ENCODE measurements at regions not wholly inside any gene's neighbourhood (a gene's known extent, or its start where the extent isn't known, plus 50 kb on each side); places are given as distances from the start of the nearest gene placed in this dataset.

DNA sequence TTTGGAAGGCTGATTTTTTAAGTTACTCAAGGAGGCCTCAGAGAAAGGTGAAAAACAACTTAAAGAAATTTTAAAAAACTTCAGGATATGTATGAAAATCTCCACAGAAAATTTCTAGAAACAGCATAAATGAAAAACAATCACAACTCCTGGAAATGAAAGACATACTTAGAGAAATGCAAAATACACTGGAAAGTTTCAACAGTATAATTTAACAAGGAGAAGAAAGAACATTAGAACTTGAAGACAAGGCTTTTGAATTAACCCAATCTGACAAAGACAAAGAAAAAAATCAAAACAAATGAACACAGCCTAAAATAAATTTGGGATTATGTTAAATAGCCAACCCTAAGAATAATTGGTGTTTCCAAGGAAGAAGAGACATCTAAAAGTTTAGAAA lies 300.5 kb downstream of the ANTXR2 start:
- H3K4me3 ChIP-seq (ENCODE audit: low read depth, low read length): no peak overlapping the region

GRCh38 chr4:79764120-79764519 lies 308.9 kb downstream of the ANTXR2 start:
- H3K4me3 ChIP-seq (ENCODE audit: low read depth, low read length): no peak overlapping the region
- TF ChIP-seq CTCF (IDR thresholded peaks at IDR 0.05; ENCODE audit: low read depth, low read length): no peak

More for the DNA sequence above, 300.5 kb downstream of the ANTXR2 start:
- no peak for TF ChIP-seq CTCF (IDR thresholded peaks at IDR 0.05; ENCODE audit: low read depth, low read length)

DNA sequence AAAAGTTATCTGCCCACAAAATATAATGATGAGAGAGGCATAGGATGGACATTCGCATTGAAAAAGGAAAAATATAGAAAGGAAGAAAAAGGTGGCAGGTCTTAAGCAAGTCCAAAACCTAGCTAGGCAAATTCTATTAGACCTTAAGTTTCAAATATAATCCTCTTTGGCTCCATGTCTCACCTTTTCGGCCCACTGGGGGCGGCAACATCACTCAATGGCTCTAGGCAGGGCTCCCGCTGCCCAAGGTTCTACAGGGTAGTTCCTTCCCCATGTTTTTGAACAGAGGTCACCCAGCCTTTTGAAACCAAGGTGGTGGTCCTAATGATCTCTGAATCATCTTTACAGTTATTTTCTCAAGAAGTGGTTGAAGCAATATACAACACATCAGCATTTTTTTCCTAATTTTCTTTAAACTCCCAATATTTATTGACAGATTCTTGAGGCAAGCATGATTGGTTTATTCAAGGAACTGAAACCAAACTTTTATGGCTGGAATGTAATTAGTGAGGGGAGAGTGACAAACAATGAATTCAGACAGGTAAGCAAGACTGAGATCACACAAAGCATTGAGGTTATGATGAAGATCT lies 309.4 kb downstream of the ANTXR2 start:
- TF ChIP-seq CTCF (IDR thresholded peaks at IDR 0.05; ENCODE audit: low read depth, low read length): no peak

DNA sequence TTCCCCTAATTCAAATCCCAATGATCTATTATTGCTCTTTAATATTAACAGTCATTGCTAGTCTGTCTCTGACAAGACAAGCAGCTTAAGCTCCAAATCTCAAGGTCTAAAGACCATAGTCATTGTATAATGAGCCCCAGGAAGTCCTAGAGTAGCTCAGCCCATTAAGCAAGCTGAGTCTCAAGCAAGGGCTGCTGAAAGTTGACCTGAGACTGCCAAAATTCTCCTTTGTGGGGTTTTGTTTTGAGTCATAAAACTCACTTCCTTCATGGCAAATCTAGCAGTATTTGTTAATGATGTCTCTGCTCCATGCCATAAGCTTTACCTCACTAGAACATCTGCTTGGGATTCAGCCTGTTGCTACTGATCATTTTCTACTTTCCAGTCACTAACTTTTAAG lies 313.2 kb downstream of the ANTXR2 start:
- no peak overlapping the region for H3K4me3 ChIP-seq (ENCODE audit: low read depth, low read length)
- TF ChIP-seq CTCF (IDR thresholded peaks at IDR 0.05; ENCODE audit: low read depth, low read length): no peak

More for the DNA sequence above, 309.4 kb downstream of the ANTXR2 start:
- no peak overlapping the region for H3K4me3 ChIP-seq (ENCODE audit: low read depth, low read length)

GRCh38 chr4:79757600-79757999 lies 315.4 kb downstream of the ANTXR2 start:
- TF ChIP-seq CTCF (IDR thresholded peaks at IDR 0.05; ENCODE audit: low read depth, low read length): no peak
- no peak overlapping the region for H3K4me3 ChIP-seq (ENCODE audit: low read depth, low read length)

- no peak for TF ChIP-seq CTCF (IDR thresholded peaks at IDR 0.05; ENCODE audit: low read depth, low read length)
- H3K4me3 ChIP-seq (ENCODE audit: low read depth, low read length): no peak overlapping the region
Measured at GRCh38 chr4:79756140-79756895, 316.7 kb downstream of the ANTXR2 start.

GRCh38 chr4:79748835-79749234 lies 324.2 kb downstream of the ANTXR2 start:
- H3K4me3 ChIP-seq (ENCODE audit: low read depth, low read length): no peak overlapping the region
- TF ChIP-seq CTCF (IDR thresholded peaks at IDR 0.05; ENCODE audit: low read depth, low read length): no peak
